ENCODE measurements at regions not wholly inside any gene's neighbourhood (a gene's known extent, or its start where the extent isn't known, plus 50 kb on each side); places are given as distances from the start of the nearest gene placed in this dataset.

DNA sequence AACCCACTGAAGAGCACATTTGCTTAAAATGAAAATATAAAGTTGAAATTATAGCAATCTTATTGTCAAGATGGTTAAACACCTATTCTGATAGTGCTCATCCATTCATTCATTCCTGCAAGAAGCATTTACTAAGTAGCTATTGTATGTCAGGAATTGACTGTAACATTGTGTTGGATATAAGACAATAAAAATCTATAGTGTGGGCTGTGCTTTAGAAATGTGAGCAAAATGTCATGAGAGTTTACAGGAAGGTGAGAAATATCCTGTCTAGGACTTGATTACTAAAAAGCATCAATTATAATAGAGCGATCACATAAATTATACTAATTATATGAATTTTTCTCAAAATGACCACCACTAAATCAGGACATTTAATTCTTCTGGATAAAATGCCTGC is 123.0 kb downstream of the HAO1 start:
- Histone ChIP-seq H3K4me1 (ENCODE audit: control insufficient read depth in 4 of 4, insufficient read depth in 4 of 4, low read length in 3 of 4) (no peaks in the 10 kb centered on the region), H3K4me3 (ENCODE audit: low read depth in 1 of 3, low read length in 3 of 3) (no peak overlapping the region), H3K36me3 (ENCODE audit: control insufficient read depth in 4 of 4, insufficient read depth in 3 of 4, low read depth in 1 of 4, low read length in 3 of 4) (no peaks in the 10 kb centered on the region), H3K27ac (ENCODE audit: low read depth in 1 of 2, low read length in 2 of 2) (no peak overlapping the region), H3K9ac (ENCODE audit: low read depth in 1 of 2, low read length in 2 of 2) (no peak overlapping the region), H3K27me3 (ENCODE audit: control insufficient read depth in 4 of 4, insufficient read depth in 4 of 4, low read length in 3 of 4) (no peaks in the 10 kb centered on the region), H3K9me3 (ENCODE audit: control insufficient read depth in 4 of 4, low read length in 3 of 4) (no peaks in the 10 kb centered on the region)
- DNase-seq (ENCODE audit: low spot score), result no peak
- 99% methylated on average over 1 of the region's 1 CpG for WGBS
- TF ChIP-seq FOXA1 (IDR thresholded peaks at IDR 0.05) (no peak), HNF4A (conservative IDR thresholded peaks at IDR 0.05) (no peak), TAF1 (conservative IDR thresholded peaks at IDR 0.05) (no peak), HNF4G (IDR thresholded peaks at IDR 0.05) (no peak), SP1 (IDR thresholded peaks at IDR 0.05) (no peak)
- TF ChIP-seq, protein P1, sequence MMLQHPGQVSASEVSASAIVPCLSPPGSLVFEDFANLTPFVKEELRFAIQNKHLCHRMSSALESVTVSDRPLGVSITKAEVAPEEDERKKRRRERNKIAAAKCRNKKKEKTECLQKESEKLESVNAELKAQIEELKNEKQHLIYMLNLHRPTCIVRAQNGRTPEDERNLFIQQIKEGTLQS (IDR thresholded peaks at IDR 0.05), result no peak

DNA sequence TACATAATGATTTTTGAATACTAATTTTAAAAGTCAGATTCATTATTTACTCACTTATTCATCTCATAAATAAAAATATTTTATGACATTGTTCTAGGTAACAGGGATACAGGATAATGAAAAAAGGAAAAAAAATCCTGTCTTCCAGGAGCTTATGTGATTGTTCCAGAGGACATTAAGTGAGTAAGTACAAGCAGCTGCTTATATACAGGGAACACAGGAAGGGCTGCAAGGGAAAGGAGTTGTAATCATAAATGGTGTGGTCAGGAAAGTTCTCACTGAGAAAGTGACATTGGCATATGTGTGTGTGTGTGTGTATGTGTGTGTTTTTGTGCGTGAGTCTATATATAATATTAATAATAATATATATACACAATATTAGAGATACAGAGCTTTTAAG is 121.8 kb downstream of the HAO1 start:
- no peaks in the 10 kb centered on the region for H3K36me3 ChIP-seq (ENCODE audit: control insufficient read depth in 4 of 4, insufficient read depth in 3 of 4, low read depth in 1 of 4, low read length in 3 of 4)
- WGBS, result 91% methylated on average over 1 of the region's 1 CpG
- no peak overlapping the region for H3K27ac ChIP-seq (ENCODE audit: low read depth in 1 of 2, low read length in 2 of 2)
- H3K4me3 ChIP-seq (ENCODE audit: low read depth in 1 of 3, low read length in 3 of 3), result no peak overlapping the region
- no peak overlapping the region for H3K9ac ChIP-seq (ENCODE audit: low read depth in 1 of 2, low read length in 2 of 2)
- no peaks in the 10 kb centered on the region for H3K27me3 ChIP-seq (ENCODE audit: control insufficient read depth in 4 of 4, insufficient read depth in 4 of 4, low read length in 3 of 4)
- no peak for TF ChIP-seq HNF4G (IDR thresholded peaks at IDR 0.05)
- no peaks in the 10 kb centered on the region for H3K4me1 ChIP-seq (ENCODE audit: control insufficient read depth in 4 of 4, insufficient read depth in 4 of 4, low read length in 3 of 4)
- no peak for DNase-seq (ENCODE audit: low spot score)
- peaks cover 0 to 2% (median 0%) of the 10 kb centered on the region in 4 donors for H3K9me3 ChIP-seq (ENCODE audit: control insufficient read depth in 4 of 4, low read length in 3 of 4)

DNA sequence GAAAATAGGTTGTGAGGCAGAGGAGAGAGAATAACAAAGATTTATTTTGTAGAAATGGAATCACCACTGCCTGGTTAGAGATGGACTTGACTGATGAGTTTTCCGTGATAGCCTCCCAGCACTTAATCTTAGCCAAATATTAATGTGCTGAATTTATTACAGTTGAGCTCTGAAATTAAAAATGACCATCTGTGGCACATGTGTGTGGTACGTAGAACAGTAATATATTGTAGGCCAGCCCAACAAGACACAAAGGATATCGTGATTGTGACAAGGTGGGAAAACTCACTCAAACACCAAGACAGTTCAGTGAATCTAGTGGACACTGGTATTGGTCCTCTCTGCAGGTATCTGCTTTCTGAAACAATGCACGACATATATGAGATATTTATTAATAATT is 119.4 kb downstream of the HAO1 start:
- Histone ChIP-seq H3K36me3 (ENCODE audit: control insufficient read depth in 4 of 4, insufficient read depth in 3 of 4, low read depth in 1 of 4, low read length in 3 of 4) (no peaks in the 10 kb centered on the region), H3K4me3 (ENCODE audit: low read depth in 1 of 3, low read length in 3 of 3) (no peak overlapping the region), H3K4me1 (ENCODE audit: control insufficient read depth in 4 of 4, insufficient read depth in 4 of 4, low read length in 3 of 4) (no peaks in the 10 kb centered on the region), H3K9me3 (ENCODE audit: control insufficient read depth in 4 of 4, low read length in 3 of 4) (peaks cover 0 to 2% (median 0%) of the 10 kb centered on the region in 4 donors), H3K27ac (ENCODE audit: low read depth in 1 of 2, low read length in 2 of 2) (no peak overlapping the region), H3K27me3 (ENCODE audit: control insufficient read depth in 4 of 4, insufficient read depth in 4 of 4, low read length in 3 of 4) (no peaks in the 10 kb centered on the region), H3K9ac (ENCODE audit: low read depth in 1 of 2, low read length in 2 of 2) (no peak overlapping the region)
- DNase-seq (ENCODE audit: low spot score), result no peak
- TF ChIP-seq SP1 (IDR thresholded peaks at IDR 0.05) (no peak), RAD21 (IDR thresholded peaks at IDR 0.05) (no peak), HNF4A (conservative IDR thresholded peaks at IDR 0.05) (no peak)
- WGBS, result 91% methylated on average over 4 of the region's 4 CpGs

DNA sequence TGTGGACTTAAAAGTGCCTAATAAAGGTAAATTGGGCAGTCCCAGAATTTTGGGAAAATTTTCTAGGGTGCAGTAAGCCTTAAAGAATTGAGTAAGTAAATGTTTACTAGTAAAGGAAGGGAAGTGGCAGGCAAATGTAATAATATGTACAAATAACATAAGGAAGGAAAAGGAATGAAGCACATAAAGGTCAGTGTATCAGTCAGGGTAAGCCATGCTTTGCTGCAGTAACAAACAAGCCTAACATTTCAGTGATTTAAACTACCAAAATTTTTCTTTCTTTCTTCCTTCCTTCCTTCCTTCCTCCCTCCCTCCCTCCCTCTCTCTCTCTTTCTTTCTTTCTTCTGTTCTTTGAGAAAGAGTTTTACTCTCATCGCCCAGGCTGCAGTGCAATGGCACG is 117.5 kb downstream of the HAO1 start:
- Histone ChIP-seq H3K4me3 (ENCODE audit: low read depth in 1 of 3, low read length in 3 of 3) (no peak overlapping the region), H3K9ac (ENCODE audit: low read depth in 1 of 2, low read length in 2 of 2) (no peak overlapping the region), H3K27me3 (ENCODE audit: control insufficient read depth in 4 of 4, insufficient read depth in 4 of 4, low read length in 3 of 4) (no peaks in the 10 kb centered on the region), H3K4me1 (ENCODE audit: control insufficient read depth in 4 of 4, insufficient read depth in 4 of 4, low read length in 3 of 4) (no peaks in the 10 kb centered on the region), H3K9me3 (ENCODE audit: control insufficient read depth in 4 of 4, low read length in 3 of 4) (peaks cover 0 to 2% (median 0%) of the 10 kb centered on the region in 4 donors), H3K27ac (ENCODE audit: low read depth in 1 of 2, low read length in 2 of 2) (no peak overlapping the region), H3K36me3 (ENCODE audit: control insufficient read depth in 4 of 4, insufficient read depth in 3 of 4, low read depth in 1 of 4, low read length in 3 of 4) (no peaks in the 10 kb centered on the region)
- DNase-seq (ENCODE audit: low spot score), result no peak
- TF ChIP-seq SP1 (IDR thresholded peaks at IDR 0.05), result no peak
- TF ChIP-seq JUND (IDR thresholded peaks at IDR 0.05), result no peak
- TF ChIP-seq YY1 (IDR thresholded peaks at IDR 0.05), result no peak
- TF ChIP-seq RXRA (IDR thresholded peaks at IDR 0.05), result no peak
- WGBS, result 97% methylated on average over 2 of the region's 2 CpGs

DNA sequence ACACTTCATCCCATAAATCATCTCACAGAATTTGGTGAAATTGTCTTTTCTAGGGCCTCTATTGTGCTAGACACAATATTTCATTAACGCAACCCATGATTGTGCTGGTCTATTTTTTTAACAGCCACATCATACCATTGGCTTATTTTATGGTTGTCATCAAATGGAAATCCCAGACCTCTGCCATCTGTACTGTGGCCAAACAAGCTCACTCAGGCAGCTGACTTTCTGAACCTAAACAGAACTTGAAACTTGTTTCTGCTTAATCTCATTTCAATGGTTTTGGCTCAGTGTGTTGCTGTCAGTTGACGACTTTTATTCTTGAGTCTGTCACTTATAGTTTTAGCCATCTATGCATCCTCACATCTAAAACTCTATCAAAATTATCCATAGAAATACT is 111.8 kb downstream of the HAO1 start:
- whole genome bisulfite sequencing, result 88% methylated on average over 2 of the region's 2 CpGs
- Histone ChIP-seq H3K4me3 (ENCODE audit: low read depth in 1 of 3, low read length in 3 of 3) (no peak overlapping the region), H3K9ac (ENCODE audit: low read depth in 1 of 2, low read length in 2 of 2) (no peak overlapping the region), H3K9me3 (ENCODE audit: control insufficient read depth in 4 of 4, low read length in 3 of 4) (no peaks in the 10 kb centered on the region), H3K4me1 (ENCODE audit: control insufficient read depth in 4 of 4, insufficient read depth in 4 of 4, low read length in 3 of 4) (no peaks in the 10 kb centered on the region), H3K27me3 (ENCODE audit: control insufficient read depth in 4 of 4, insufficient read depth in 4 of 4, low read length in 3 of 4) (no peaks in the 10 kb centered on the region), H3K27ac (ENCODE audit: low read depth in 1 of 2, low read length in 2 of 2) (no peak overlapping the region), H3K36me3 (ENCODE audit: control insufficient read depth in 4 of 4, insufficient read depth in 3 of 4, low read depth in 1 of 4, low read length in 3 of 4) (no peaks in the 10 kb centered on the region)
- no peak for DNase-seq (ENCODE audit: low spot score)
- TF ChIP-seq HNF4A (conservative IDR thresholded peaks at IDR 0.05), result no peak
- no peak for TF ChIP-seq RXRA (IDR thresholded peaks at IDR 0.05)
- TF ChIP-seq GABPA (IDR thresholded peaks at IDR 0.05 in 1 of 2, conservative IDR thresholded peaks at IDR 0.05 in 1 of 2), result no peak
- TF ChIP-seq YY1 (IDR thresholded peaks at IDR 0.05), result no peak
- no peak for TF ChIP-seq NR2F2 (IDR thresholded peaks at IDR 0.05)
- TF ChIP-seq RAD21 (IDR thresholded peaks at IDR 0.05), result no peak
- TF ChIP-seq TAF1 (conservative IDR thresholded peaks at IDR 0.05), result no peak
- TF ChIP-seq, protein P2, sequence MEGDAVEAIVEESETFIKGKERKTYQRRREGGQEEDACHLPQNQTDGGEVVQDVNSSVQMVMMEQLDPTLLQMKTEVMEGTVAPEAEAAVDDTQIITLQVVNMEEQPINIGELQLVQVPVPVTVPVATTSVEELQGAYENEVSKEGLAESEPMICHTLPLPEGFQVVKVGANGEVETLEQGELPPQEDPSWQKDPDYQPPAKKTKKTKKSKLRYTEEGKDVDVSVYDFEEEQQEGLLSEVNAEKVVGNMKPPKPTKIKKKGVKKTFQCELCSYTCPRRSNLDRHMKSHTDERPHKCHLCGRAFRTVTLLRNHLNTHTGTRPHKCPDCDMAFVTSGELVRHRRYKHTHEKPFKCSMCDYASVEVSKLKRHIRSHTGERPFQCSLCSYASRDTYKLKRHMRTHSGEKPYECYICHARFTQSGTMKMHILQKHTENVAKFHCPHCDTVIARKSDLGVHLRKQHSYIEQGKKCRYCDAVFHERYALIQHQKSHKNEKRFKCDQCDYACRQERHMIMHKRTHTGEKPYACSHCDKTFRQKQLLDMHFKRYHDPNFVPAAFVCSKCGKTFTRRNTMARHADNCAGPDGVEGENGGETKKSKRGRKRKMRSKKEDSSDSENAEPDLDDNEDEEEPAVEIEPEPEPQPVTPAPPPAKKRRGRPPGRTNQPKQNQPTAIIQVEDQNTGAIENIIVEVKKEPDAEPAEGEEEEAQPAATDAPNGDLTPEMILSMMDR (IDR thresholded peaks at IDR 0.05; ENCODE audit: low read depth, low read length, missing input control), result no peak
- TF ChIP-seq, protein P3, sequence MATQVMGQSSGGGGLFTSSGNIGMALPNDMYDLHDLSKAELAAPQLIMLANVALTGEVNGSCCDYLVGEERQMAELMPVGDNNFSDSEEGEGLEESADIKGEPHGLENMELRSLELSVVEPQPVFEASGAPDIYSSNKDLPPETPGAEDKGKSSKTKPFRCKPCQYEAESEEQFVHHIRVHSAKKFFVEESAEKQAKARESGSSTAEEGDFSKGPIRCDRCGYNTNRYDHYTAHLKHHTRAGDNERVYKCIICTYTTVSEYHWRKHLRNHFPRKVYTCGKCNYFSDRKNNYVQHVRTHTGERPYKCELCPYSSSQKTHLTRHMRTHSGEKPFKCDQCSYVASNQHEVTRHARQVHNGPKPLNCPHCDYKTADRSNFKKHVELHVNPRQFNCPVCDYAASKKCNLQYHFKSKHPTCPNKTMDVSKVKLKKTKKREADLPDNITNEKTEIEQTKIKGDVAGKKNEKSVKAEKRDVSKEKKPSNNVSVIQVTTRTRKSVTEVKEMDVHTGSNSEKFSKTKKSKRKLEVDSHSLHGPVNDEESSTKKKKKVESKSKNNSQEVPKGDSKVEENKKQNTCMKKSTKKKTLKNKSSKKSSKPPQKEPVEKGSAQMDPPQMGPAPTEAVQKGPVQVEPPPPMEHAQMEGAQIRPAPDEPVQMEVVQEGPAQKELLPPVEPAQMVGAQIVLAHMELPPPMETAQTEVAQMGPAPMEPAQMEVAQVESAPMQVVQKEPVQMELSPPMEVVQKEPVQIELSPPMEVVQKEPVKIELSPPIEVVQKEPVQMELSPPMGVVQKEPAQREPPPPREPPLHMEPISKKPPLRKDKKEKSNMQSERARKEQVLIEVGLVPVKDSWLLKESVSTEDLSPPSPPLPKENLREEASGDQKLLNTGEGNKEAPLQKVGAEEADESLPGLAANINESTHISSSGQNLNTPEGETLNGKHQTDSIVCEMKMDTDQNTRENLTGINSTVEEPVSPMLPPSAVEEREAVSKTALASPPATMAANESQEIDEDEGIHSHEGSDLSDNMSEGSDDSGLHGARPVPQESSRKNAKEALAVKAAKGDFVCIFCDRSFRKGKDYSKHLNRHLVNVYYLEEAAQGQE (IDR thresholded peaks at IDR 0.05), result no peak

Data from liver (tissue), 8 donors.